Hepatocyte (in vitro differentiated cells): ENCODE measurements at regions not wholly inside any gene's neighbourhood (a gene's known extent, or its start where the extent isn't known, plus 50 kb on each side); places are given as distances from the start of the nearest gene placed in this dataset.

Experiments used
- EZH2 ChIP-seq: fragments of 200-600 bp; sonication (generic); IDR thresholded peaks from 2 replicates; pipeline ENCODE4 v1.6.1; 2016; ENCODE audit warnings: antibody characterized with exemption, mild to moderate bottlenecking, borderline replicate concordance
- EZH2phosphoT487 ChIP-seq: fragments of 200-600 bp; sonication (generic); IDR thresholded peaks from one replicate; pipeline ENCODE4 v1.6.1; 2018; ENCODE audit warnings: antibody characterized with exemption, mild to moderate bottlenecking, low read depth, moderate library complexity; ENCODE audit not compliant: unreplicated experiment, severe bottlenecking
- TF ChIP-seq, protein P1 (sequence below): fragments of 200-600 bp; sonication (generic); IDR thresholded peaks from 2 replicates; pipeline ENCODE4 v1.5.1; 2016; ENCODE audit warnings: antibody characterized with exemption, mild to moderate bottlenecking; ENCODE audit not compliant: poor library complexity

DNA sequence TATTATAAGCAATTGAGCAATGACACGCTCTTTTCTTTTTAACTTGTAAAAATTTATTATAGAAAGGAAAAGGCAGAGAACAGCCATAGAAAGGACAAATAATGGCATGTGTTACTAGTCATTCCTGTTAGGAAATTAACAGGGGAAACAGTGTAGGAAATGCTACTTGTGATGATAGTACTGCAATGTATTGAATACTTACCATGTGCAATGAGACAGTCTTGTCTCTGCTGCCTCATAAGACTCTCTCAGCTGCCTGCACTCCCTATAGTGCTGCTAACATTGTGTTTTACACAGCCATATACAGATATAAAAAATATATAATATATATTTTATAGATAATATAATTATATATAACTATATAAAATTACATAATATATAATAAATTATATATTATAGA is 62.3 kb upstream of the SHOX start:
- TF ChIP-seq, protein P1, sequence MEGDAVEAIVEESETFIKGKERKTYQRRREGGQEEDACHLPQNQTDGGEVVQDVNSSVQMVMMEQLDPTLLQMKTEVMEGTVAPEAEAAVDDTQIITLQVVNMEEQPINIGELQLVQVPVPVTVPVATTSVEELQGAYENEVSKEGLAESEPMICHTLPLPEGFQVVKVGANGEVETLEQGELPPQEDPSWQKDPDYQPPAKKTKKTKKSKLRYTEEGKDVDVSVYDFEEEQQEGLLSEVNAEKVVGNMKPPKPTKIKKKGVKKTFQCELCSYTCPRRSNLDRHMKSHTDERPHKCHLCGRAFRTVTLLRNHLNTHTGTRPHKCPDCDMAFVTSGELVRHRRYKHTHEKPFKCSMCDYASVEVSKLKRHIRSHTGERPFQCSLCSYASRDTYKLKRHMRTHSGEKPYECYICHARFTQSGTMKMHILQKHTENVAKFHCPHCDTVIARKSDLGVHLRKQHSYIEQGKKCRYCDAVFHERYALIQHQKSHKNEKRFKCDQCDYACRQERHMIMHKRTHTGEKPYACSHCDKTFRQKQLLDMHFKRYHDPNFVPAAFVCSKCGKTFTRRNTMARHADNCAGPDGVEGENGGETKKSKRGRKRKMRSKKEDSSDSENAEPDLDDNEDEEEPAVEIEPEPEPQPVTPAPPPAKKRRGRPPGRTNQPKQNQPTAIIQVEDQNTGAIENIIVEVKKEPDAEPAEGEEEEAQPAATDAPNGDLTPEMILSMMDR: no peak
- no peak for TF ChIP-seq EZH2
- TF ChIP-seq EZH2phosphoT487: no peak
